OCI-LY1 (cell line): ENCODE measurements at regions not wholly inside any gene's neighbourhood (a gene's known extent, or its start where the extent isn't known, plus 50 kb on each side); places are given as distances from the start of the nearest gene placed in this dataset.

Source experiments
- H2AFZ ChIP-seq: fragments of 200-600 bp; sonication (generic), shearing (Covaris generic); 2 replicates; pipeline ENCODE4 v1.6.0; 2014; ENCODE audit warnings: antibody characterized with exemption, mild to moderate bottlenecking, low read length
- H3F3A ChIP-seq: fragments of 200-600 bp; sonication (generic), shearing (Covaris generic); 2 replicates; pipeline ENCODE4 v1.6.0; 2014; ENCODE audit warnings: mild to moderate bottlenecking, antibody characterized with exemption, low read length, moderate library complexity; ENCODE audit not compliant: insufficient read depth
- H3K27ac ChIP-seq: fragments of 200-600 bp; sonication (generic); 2 replicates; pipeline ENCODE4 v1.5.1; 2014; ENCODE audit warnings: low read length, mixed run types, mild to moderate bottlenecking, low read depth; ENCODE audit not compliant: poor library complexity, severe bottlenecking
- H3K27me3 ChIP-seq: fragments of 200-600 bp; sonication (generic); 2 replicates; pipeline ENCODE4 v1.6.0; 2014; ENCODE audit warnings: antibody characterized with exemption, mild to moderate bottlenecking, low read length, moderate library complexity; ENCODE audit not compliant: insufficient read depth
- H3K36me3 ChIP-seq: fragments of 200-600 bp; sonication (generic); 2 replicates; pipeline ENCODE4 v1.6.1; 2014; ENCODE audit warnings: mild to moderate bottlenecking, antibody characterized with exemption, low read length, moderate library complexity, mixed read lengths; ENCODE audit not compliant: insufficient read depth
- H3K4me1 ChIP-seq: fragments of 200-600 bp; sonication (generic); 2 replicates; pipeline ENCODE4 v1.5.1; 2014; ENCODE audit warnings: mild to moderate bottlenecking, low read length, moderate library complexity; ENCODE audit not compliant: insufficient read depth, severe bottlenecking
- H3K4me2 ChIP-seq: fragments of 200-600 bp; sonication (generic), shearing (Covaris generic); 2 replicates; pipeline ENCODE4 v1.6.1; 2014; ENCODE audit warnings: low read length
- H3K4me3 ChIP-seq: fragments of 200-600 bp; sonication (generic); 2 replicates; pipeline ENCODE4 v1.5.1; 2014; ENCODE audit warnings: low read length, low read depth, mild to moderate bottlenecking, mixed read lengths; ENCODE audit not compliant: poor library complexity, severe bottlenecking
- H3K79me2 ChIP-seq: fragments of 200-600 bp; shearing (Covaris generic); 2 replicates; pipeline ENCODE4 v1.6.1; 2016; ENCODE audit warnings: mixed run types, low read length, mixed read lengths; ENCODE audit not compliant: insufficient read depth
- H3K9ac ChIP-seq: fragments of 200-600 bp; sonication (generic), shearing (Covaris generic); 2 replicates; pipeline ENCODE4 v1.6.1; 2014; ENCODE audit warnings: mild to moderate bottlenecking, low read length, mixed read lengths
- H3K9me2 ChIP-seq: fragments of 200-600 bp; sonication (generic), shearing (Covaris generic); 2 replicates; pipeline ENCODE4 v1.6.1; 2014; ENCODE audit warnings: low read depth, mild to moderate bottlenecking, low read length, mixed read lengths
- H3K9me3 ChIP-seq: fragments of 200-600 bp; shearing (Covaris generic); 2 replicates; pipeline ENCODE4 v1.6.1; 2014; ENCODE audit warnings: low read length, mixed read lengths
- H4K20me1 ChIP-seq: fragments of 200-600 bp; sonication (generic), shearing (Covaris generic); 2 replicates; pipeline ENCODE4 v1.6.0; 2016; ENCODE audit warnings: mild to moderate bottlenecking, low read length; ENCODE audit not compliant: insufficient read depth
- EZH2 ChIP-seq: fragments of 200-600 bp; sonication (generic), shearing (Covaris generic); IDR thresholded peaks from 2 replicates; pipeline ENCODE4 v1.8.0; 2017; ENCODE audit warnings: borderline replicate concordance, mixed run types, mild to moderate bottlenecking, antibody characterized with exemption, low read length, moderate library complexity, mixed read lengths
- TF ChIP-seq, protein P1 (sequence below): fragments of 200-600 bp; sonication (generic), shearing (Covaris generic); IDR thresholded peaks from 2 replicates; pipeline ENCODE4 v1.5.1; 2017; ENCODE audit warnings: mild to moderate bottlenecking, antibody characterized with exemption, low read length, moderate library complexity, mixed read lengths

DNA sequence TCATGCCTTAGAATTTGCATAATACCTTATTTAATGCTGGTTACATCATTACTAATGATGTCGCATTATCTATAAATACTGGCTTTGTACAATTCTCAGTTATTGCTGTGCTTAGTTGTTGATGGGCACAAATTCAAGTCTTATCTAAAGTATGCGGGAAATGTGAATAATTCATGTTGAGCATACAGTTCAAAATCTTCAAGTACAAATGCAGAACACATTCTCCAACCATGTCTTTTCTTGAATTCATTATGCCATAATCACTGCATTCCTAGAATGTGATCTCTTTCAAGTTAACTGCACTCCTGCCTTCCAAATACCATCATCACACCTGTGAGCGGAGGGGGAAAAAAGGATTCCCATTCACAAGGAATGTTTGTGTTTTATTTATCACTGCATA lies 337.0 kb downstream of the MBD2 start:
- Histone ChIP-seq H2AFZ (no peak overlapping the region), H3K4me1 (no peaks in the 10 kb centered on the region), H3K4me3 (no peak overlapping the region), H3K4me2 (no peak overlapping the region), H3F3A (no peaks in the 10 kb centered on the region), H3K27me3 (no peaks in the 10 kb centered on the region), H3K9me2 (no peaks in the 10 kb centered on the region), H4K20me1 (no peaks in the 10 kb centered on the region), H3K9ac (no peak overlapping the region), H3K79me2 (no peaks in the 10 kb centered on the region), H3K36me3 (no peaks in the 10 kb centered on the region), H3K27ac (no peak overlapping the region), H3K9me3 (no peaks in the 10 kb centered on the region)
- TF ChIP-seq EZH2, result no peak
- TF ChIP-seq, protein P1, sequence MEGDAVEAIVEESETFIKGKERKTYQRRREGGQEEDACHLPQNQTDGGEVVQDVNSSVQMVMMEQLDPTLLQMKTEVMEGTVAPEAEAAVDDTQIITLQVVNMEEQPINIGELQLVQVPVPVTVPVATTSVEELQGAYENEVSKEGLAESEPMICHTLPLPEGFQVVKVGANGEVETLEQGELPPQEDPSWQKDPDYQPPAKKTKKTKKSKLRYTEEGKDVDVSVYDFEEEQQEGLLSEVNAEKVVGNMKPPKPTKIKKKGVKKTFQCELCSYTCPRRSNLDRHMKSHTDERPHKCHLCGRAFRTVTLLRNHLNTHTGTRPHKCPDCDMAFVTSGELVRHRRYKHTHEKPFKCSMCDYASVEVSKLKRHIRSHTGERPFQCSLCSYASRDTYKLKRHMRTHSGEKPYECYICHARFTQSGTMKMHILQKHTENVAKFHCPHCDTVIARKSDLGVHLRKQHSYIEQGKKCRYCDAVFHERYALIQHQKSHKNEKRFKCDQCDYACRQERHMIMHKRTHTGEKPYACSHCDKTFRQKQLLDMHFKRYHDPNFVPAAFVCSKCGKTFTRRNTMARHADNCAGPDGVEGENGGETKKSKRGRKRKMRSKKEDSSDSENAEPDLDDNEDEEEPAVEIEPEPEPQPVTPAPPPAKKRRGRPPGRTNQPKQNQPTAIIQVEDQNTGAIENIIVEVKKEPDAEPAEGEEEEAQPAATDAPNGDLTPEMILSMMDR, result no peak

DNA sequence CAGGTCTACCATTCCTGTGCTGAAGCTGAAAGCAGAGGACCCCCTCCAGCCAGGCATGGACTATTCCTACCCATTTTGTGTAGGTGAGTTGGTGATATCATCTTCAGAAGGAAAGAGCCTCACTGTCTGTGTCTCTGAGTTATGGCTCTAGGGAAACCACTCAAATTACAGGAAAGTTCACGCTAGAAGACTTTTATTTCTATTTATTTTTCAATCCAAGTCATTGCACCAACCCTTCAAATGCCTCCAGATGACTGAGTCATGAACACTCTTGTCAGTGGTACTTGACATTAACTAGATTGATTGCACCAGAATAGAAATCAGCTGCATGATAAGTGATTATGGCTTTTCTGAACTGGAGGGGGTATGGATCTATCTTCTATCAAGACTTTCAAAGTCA lies 338.4 kb downstream of the MBD2 start:
- no peaks in the 10 kb centered on the region for H3K79me2 ChIP-seq
- H3K27me3 ChIP-seq, result no peaks in the 10 kb centered on the region
- no peak overlapping the region for H3K9ac ChIP-seq
- TF ChIP-seq, protein P1, result no peak
- TF ChIP-seq EZH2, result no peak
- no peak overlapping the region for H3K27ac ChIP-seq
- no peaks in the 10 kb centered on the region for H3K9me2 ChIP-seq
- no peak overlapping the region for H2AFZ ChIP-seq
- no peak overlapping the region for H3K4me2 ChIP-seq
- no peaks in the 10 kb centered on the region for H3K4me1 ChIP-seq
- no peaks in the 10 kb centered on the region for H3K36me3 ChIP-seq
- H4K20me1 ChIP-seq, result no peaks in the 10 kb centered on the region
- no peak overlapping the region for H3K4me3 ChIP-seq
- no peaks in the 10 kb centered on the region for H3K9me3 ChIP-seq
- H3F3A ChIP-seq, result no peaks in the 10 kb centered on the region

DNA sequence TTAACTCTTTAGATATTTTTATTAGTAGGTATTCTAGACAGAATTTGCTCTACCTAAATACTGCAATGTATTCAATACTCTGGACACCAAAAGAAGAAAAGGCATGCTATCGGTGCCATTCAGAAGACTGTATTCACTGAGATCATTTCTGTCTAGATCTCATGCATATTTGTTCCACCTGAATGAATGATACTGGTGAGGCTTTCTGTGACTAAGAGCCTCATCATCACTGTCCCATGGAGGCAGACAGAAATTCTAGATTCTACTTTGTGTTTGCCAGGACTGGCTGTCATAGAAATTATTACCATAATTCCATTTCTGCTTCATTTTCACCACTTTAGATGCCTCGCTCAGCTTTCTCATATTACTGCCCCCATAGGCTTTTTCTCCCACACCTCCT lies 340.7 kb downstream of the MBD2 start:
- no peak overlapping the region for H3K4me3 ChIP-seq
- no peaks in the 10 kb centered on the region for H3F3A ChIP-seq
- H3K36me3 ChIP-seq, result no peaks in the 10 kb centered on the region
- H2AFZ ChIP-seq, result no peak overlapping the region
- no peaks in the 10 kb centered on the region for H3K79me2 ChIP-seq
- TF ChIP-seq, protein P1, result no peak
- no peak for TF ChIP-seq EZH2
- H3K4me1 ChIP-seq, result no peaks in the 10 kb centered on the region
- H3K27ac ChIP-seq, result no peak overlapping the region
- H3K9me3 ChIP-seq, result no peaks in the 10 kb centered on the region
- no peaks in the 10 kb centered on the region for H3K27me3 ChIP-seq
- no peaks in the 10 kb centered on the region for H3K9me2 ChIP-seq
- no peaks in the 10 kb centered on the region for H4K20me1 ChIP-seq
- H3K9ac ChIP-seq, result no peak overlapping the region
- no peak overlapping the region for H3K4me2 ChIP-seq
